Sciatic nerve (tissue), 2 donors: ENCODE measurements at regions not wholly inside any gene's neighbourhood (a gene's known extent, or its start where the extent isn't known, plus 50 kb on each side); places are given as distances from the start of the nearest gene placed in this dataset.
A peak's percentile ranks its signal among the peaks of the same experiment; 100 is the strongest.
"Not testable (repeated sequence)": the region's sequence is repeated elsewhere in the genome, so short reads cannot be mapped to it uniquely, and the experiment has no call there.

Source experiments
- ATAC-seq: fragments of 200-7000 bp; cut with Tn5 transposase; one replicate; pipeline ENCODE4 v1.9.1; 2020; ENCODE audit warnings: mild to moderate bottlenecking, moderate library complexity
- DNase-seq: peaks from one replicate; pipeline ENCODE4 v3.0.0-alpha.2; 2020; ENCODE audit warnings: low spot score
- intact Hi-C: fragments of 100-400 bp; cut with DNase I; formaldehyde crosslinking; loops from one replicate; pipeline ENCODE4 v1.14.2; 2022
- donor health status: DM: no; HTN: no; CAD: no.
- donor health status: DM: no; HTN: no; CAD: no.

DNA sequence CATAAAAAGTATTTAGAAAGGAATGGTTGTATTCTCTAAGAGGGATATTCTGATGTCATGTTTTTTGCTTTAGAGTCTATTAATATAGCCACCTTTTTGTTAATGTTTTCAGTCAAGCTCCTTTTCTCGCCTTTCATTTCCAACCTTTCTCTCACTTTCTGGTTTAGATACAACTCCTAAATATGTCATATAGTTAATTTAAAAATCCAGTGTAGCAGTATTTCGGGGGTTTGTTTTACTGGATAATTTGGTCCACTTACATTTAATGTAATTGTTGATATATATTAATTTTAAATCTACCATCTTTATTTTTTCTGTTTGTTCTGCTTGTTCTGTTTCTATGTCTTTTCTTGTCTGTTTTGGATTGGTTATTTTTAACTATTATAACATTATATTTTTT, 121.1 kb downstream of the FAM72C start:
- DNase-seq, ATAC-seq, intact Hi-C loops: not testable (repeated sequence)

DNA sequence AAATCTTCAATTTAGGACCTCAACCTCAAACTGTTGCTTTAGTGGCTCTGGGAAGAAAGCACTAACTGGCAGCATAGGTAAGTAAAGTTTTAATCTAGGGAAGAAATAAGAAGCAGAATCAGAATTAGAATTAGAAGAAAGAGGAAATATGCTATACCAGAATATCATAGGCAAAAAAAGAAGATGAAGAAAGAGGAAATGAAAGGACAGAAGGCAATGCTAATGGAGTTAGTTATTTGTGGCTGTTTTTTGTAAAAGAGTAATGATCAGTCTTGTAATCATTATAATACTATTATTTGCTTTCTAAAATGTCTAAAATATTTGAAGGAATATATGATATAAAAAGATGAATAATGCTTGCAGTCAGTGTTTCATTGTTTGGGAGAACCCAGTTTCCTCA, 122.9 kb downstream of the FAM72C start:
- ATAC-seq, intact Hi-C loops, DNase-seq: not testable (repeated sequence)

DNA sequence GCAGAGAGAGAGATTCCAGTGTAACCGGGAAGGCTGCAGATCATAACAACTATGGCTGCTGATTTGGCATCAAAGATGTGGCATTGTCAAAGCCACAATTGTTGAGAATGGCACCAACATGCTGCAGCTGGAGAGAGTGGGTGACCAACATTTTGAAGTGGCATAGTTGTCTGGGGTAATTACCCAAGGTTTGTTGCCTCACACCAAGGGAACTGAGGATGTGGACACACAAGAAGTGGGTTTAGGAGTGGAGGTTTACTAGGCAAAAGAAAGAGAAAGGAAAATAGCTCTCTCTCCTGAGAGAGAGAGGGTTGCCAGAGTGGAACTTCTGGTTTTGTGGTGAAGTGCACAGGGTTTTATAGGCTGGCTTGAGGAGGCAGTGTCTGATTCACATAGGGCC, 126.6 kb downstream of the FAM72C start:
- DNase-seq, ATAC-seq, intact Hi-C loops: not testable (repeated sequence)

DNA sequence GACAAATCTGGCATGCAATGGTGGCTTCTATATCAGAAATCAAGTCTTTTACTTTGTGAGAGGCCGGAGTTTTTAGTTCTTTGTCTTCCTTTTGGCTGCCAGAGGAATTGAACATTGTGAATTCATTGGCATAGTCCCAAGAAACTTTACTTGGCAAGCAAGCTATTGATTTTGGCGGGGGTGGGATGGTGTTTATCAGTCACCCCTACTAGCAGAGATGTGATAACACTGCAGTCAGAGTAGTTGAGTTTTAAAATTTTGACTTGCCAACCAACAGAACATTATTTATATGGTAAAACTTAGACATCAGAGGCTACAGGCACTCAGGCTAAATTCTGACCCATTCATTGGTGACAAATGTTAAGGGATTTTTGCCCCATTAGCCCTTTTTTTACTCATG, 129.7 kb downstream of the FAM72C start:
- intact Hi-C loops, ATAC-seq: not testable (repeated sequence)

DNA sequence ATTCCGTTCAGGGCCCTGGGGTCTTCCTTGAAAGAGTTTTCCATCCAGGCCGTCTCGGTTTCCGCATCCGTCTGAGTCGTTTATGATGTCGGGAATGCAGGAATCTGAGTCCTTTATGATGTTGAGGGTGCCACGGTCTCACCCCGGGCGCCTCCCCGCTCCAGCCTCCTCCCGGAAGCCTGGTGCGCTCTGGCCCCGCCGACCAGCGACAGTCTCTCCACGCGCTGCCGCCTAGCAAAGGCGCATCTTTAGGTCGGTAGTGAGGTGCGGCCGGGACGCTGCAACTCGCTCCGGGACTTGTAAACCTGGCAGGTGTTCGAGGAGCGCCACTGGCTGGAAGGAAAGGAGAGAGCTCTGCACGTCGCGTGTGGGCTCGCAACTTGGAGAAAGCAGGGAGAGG, 132.6 kb downstream of the FAM72C start:
- intact Hi-C loops, DNase-seq: not testable (repeated sequence)
- ATAC-seq = peak; percentile 57

More for the DNA sequence above, 129.7 kb downstream of the FAM72C start:
- not testable (repeated sequence) for DNase-seq

DNA sequence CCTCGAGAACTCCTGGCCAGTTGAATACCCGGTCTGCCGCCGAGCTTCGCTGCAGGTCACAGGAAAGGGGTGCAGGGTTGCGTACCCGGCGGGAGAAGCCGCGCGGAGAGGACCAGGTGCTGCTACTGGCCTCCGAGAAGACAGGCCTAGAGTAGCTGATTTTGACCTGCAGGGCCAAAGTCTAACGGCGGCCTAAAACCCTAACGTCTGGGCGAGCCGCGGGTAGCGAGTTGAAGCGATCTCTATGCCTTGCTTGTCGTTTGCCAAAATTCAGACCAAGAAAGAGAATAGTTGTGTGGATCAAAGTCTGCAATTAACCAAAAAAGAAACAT, 133.2 kb downstream of the FAM72C start:
- DNase-seq, intact Hi-C loops, ATAC-seq: not testable (repeated sequence)

DNA sequence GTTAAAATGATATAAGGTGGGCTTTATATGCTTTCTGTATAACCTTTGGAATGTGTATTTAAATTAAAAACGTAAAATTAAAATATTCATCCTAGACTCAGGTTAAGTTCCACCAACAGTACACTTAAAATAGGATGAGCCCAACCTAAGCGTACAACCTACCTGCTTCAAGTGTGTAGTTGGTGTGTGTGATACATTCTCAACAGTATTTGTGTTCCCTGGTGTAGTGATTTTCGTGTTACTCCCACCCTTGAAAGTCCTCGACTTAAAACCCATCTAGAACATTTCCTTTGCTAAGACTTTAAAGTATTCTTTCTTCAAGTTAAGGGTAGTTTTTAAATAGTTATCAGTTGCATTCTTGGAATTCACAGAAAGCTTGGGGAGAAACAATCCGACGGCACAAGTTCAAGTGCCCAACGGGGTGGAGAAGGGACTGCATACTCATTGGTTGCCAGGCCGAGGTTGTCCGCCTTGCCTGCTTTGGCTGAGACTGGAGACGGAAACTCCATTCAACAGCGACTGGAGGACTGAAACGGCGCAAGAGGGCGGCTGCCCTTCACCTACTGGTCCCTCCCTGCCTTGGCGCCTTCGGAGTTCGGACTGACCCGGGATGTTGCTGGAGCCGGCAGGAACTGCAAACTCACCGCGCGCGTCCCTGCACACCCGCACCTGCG, 133.7 kb downstream of the FAM72C start:
- ATAC-seq, intact Hi-C loops, DNase-seq: not testable (repeated sequence)

DNA sequence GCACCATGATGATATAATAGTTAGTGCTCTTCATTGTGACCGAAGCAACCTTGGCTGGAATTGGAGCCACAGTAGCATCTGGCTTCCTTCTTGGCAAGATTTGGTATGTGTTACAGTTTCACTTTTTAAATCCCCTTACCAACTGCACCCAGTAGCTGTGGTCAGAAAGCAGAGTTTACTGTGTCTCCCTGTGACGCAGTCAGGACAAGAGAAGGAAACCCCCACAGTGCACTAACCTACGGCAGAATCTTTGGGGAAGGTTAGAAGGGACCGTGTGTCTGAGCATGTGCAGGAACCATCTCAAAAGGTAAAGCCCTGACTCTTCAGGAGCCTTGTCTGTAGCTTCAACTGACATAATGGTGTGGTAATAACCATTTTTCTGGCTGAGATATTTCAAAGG, 138.4 kb downstream of the FAM72C start:
- ATAC-seq, intact Hi-C loops, DNase-seq: not testable (repeated sequence)

DNA sequence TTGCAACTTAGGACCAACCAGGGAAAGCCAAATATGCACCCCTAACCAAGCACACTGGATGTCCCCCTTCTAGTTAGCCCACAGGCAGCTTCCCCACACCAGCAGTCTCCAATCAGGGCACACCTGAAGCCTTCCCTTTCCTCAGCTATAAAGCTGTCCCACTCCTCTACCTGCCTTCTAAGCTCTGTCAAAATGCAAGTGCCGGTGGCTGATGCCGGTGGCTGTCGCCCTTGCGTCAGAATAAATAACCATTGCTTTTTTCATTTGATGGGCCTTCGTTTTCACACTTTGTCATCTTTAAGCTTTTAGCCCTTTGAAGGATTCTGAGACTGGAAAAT, 139.4 kb downstream of the FAM72C start:
- DNase-seq, ATAC-seq, intact Hi-C loops: not testable (repeated sequence)

DNA sequence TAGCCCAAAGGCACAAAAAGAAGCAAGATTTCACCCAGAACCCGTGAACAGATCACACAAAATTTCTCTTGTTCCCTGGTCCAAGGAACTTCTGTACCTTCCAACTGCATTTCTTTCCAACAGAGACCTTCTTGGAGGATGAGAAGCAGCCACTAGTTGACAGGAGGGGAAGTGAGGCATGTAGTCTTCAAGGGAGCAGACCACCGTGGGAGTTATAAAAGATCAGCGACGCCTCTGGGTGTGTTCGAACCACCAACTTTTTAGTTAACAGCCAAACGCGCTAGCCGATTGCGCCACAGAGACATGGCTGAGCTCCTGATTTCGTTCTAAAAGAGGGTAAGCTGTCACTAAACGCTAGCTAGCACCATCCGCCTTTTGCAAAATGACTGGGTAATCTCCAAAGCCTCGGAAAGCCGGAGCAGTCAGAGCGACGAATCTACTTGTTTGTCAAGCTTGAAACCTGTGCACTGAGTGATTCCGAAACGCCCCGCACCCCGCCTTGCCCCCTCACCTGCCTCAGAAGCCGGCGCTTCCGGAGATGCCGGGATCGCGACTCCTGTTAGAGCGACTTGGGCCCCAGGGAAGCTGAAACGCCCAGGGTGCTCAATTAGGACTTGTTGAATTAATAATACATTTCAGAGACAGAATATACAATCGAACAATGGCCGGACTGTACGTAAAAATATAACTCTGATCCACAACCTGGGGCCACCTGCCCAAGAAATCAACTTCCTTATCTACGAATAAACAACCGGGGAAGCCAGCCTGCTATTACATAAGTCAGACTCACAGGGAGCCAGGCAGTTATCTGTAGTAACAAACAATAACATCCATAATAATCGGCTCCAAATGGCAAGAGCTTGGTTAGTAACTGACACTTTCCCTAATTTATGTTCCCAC, 140.1 kb downstream of the FAM72C start:
- DNase-seq, intact Hi-C loops, ATAC-seq: not testable (repeated sequence)

DNA sequence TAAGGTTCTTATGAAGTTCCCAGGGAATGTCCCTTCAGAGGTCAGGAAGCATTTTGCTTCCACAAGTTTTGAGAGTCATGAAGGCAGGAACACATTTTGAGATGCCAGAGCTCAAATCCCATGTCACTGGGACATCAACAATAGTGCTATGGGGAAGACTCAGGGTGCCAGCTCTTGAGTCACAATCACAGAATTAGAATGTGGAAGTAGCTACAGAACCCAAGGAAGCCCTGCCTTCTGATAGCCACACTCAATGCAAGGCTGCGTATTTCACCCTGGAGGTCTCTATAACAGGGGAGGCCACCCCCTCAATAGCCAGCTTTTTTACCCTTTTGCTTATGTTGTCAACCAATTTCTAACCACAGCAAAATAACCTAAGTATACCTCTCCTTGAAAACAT, 145.6 kb downstream of the FAM72C start:
- DNase-seq = not testable (repeated sequence)

DNA sequence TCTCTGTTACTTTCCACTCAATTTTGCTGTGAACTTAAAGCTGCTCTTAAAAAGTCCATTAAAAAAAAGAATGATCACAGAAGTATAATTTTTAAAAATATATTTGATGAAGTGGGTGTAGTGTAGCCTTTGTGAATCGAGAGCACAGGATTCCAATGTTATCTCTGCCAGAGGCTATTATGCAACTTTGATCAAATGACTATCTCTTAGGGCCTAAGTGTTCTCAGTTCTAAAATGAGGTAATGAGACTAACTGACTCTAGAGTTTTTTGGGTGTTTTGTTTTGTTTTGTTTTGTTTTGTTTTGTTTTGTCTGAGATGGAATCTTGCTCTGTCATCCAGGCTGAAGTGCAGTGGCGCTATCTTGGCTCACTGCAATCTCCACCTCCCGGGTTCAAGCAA, 147.5 kb downstream of the FAM72C start:
- ATAC-seq, intact Hi-C loops, DNase-seq: not testable (repeated sequence)

More for the DNA sequence above, 145.6 kb downstream of the FAM72C start:
- intact Hi-C loops = not testable (repeated sequence)
- ATAC-seq = peak; percentile 55

DNA sequence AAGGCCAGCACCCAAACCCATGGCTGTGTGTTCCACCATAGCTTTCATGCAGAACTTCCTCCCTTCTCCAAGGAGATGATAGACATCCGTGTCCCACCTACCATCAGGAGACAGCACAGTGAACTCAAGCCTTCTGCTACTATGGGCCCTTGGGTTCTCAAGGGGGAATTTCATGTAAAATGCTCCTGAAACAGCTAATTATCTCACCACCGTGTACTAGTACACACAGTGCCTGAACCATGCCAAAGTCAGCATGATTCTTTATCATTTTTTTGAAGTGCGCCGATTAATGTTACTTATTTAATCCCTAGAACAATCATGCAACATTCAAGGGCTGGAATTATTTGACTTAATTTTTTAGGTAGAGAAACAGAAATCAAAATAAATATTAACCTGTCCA, 151.7 kb downstream of the FAM72C start:
- intact Hi-C loops, ATAC-seq, DNase-seq: not testable (repeated sequence)

DNA sequence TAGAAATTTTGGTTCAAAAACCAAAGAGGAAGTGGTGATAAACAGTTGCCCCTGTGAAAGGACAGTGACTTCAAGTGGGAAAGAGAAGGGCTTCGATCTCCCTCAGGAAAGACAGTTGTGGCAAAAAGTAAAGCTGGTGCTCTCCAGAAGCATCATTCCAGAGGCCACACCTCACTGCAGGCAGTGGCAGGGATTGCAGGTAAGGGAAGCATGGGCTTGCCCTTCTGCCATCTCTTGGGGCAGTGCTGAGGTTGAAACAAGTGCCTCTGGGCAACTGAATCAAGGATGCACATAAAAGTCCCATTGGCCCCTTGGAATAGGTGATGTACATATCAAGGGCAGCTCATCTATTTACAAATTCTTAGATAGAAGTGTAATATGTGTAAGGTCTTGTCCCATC, 155.4 kb downstream of the FAM72C start:
- DNase-seq, ATAC-seq: not testable (repeated sequence)

DNA sequence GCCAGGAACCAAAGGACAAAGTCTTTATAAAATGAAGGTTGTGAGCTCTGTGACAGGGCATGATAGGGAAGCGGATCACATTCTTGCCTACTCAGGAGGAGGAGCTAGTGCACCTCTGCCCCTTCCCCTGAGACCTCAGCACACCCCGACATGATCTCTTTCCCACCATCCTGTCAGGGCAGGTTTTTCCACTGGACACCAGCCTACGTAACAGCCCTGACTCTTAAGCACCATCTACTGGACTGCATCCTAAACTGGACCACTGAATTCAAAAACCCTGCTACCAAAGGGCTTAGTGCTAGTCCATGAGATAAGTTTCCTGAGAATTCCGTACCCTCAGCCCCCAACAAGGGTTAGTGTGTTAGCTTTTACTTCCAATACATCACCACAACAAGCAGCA, 166.4 kb downstream of the FAM72C start:
- peak; percentile 51 for ATAC-seq
- intact Hi-C loops, DNase-seq: not testable (repeated sequence)

More for the DNA sequence above, 155.4 kb downstream of the FAM72C start:
- intact Hi-C loops = not testable (repeated sequence)

DNA sequence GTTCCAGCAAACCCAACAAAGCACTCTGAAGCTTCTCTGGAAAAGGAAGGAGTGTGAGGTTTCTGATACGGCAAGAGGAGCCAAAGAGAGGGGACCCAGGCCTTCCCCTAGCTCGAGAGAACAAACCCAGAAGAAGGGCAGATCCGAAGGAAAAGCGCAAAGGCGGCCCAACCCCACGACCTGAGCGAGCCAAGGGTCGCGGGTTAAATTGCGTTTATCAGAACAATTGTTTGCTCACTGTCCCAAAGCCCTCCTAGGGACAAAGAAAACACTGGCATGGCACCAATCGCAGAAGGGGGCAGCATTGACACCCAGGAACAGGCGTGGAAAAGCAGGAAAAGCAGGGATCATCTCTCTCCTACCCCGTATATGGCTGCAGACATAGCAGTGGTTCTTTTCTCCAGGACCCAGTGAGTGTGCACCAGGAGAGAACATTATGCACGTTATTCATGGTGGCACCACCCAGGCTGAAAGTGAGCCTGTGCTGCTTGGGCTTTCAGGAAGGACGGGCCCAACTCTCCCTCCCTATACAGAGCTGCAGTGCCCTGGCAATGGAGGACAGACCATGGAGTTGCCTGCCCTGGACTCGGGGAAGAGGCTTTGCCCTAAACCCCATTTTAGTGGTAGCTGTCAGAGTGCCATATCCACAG, 167.0 kb downstream of the FAM72C start:
- not testable (repeated sequence) for DNase-seq
- ATAC-seq = peak; percentile 31

DNA sequence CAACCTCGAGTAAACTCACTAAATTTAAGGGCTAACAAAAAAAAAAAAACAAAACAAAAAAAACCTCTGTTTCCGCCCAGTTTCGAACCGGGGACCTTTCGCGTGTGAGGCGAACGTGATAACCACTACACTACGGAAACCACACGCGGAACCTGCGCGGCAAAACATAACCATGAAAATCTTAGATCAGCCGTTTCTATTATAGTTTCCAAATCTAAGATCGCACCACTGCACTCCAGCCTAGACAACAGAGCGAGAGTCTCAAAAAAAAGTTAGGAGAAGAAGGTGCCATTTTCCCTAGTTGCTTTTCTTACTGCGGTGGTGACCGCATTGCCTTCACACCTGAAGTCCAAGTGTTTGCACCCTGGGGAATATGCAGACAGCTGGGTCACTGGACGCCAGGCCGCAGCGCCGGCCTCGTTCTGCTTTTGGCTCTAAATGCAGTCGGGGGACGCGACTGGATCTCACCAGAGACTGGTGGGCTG, 167.8 kb downstream of the FAM72C start:
- DNase-seq, intact Hi-C loops: not testable (repeated sequence)
- peak; percentile 79 for ATAC-seq

More for the DNA sequence above, 167.0 kb downstream of the FAM72C start:
- intact Hi-C loops = not testable (repeated sequence)

DNA sequence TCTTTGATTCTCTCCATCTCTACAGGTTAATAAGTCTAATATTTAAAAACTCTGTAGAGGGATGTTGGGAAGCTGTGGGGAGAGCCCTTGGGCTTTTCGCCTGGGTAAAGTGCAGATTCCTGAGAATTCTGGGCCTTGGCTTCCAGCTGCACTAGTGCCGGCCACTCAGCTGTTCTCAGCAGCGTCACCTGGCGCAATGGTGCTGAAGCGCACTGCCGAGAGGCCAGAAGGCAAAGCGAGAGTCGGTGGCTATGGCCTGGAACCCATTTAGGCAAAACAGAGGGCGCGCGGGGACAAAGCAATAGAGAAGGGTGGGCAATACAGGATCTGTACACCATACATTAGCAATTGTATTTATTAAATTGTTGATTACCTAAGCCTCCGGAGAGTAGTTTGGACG, 168.7 kb downstream of the FAM72C start:
- intact Hi-C loops, DNase-seq: not testable (repeated sequence)
- ATAC-seq = peak; percentile 89

DNA sequence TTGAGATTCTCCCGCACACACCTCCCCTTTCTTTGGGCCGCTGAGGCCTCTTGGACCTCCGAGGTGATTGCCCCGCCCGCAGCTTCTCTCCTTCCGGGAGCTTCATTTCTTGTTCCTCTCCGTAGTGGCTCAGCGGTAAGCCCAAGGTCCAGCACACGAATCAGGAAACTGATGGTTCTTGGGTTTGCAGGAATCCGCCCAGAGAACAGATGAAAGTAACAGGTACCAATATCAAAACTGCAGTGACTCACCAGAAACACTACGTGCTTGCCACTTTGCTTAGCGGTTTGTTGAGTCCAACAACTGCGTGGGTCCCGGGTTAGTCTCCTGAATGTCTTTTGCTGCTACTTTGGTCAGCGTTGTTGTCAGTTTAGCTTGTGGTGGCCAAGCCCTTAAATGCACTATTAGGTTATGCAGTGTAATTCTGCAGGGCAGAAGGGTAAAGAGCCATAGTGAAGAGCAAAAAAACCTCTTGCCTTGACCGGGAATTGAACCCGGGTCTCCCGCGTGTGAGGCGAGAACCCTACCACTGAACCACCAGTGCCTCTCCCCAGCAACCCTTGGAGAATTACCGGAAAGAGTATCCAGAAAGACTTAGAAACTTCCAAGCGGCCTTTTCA, 172.1 kb downstream of the FAM72C start:
- intact Hi-C loops, DNase-seq: not testable (repeated sequence)
- peak; percentile 70 for ATAC-seq
